Progenitor cell of endocrine pancreas (in vitro differentiated cells): ENCODE measurements at regions not wholly inside any gene's neighbourhood (a gene's known extent, or its start where the extent isn't known, plus 50 kb on each side); places are given as distances from the start of the nearest gene placed in this dataset.

Experiments used
- DNase-seq: peaks from one replicate; pipeline ENCODE4 v3.0.0; 2021; ENCODE audit warnings: low spot score; ENCODE audit not compliant: unreplicated experiment
- H3K27ac Mint-ChIP-seq: 2 replicates; pipeline ENCODE4 v1.8.0; 2021; ENCODE audit warnings: mild to moderate bottlenecking, moderate library complexity, mixed read lengths
- H3K27me3 Mint-ChIP-seq: 2 replicates; pipeline ENCODE4 v1.8.0; 2021; ENCODE audit warnings: mixed read lengths
- H3K36me3 Mint-ChIP-seq: 2 replicates; pipeline ENCODE4 v1.8.0; 2022; ENCODE audit warnings: mixed read lengths; ENCODE audit not compliant: insufficient read depth
- H3K4me1 Mint-ChIP-seq: 2 replicates; pipeline ENCODE4 v1.8.0; 2021; ENCODE audit warnings: low read depth, mixed read lengths
- H3K4me3 Mint-ChIP-seq: 2 replicates; pipeline ENCODE4 v1.8.0; 2021; ENCODE audit warnings: low read depth, mild to moderate bottlenecking, moderate library complexity, mixed read lengths
- H3K9me3 Mint-ChIP-seq: 2 replicates; pipeline ENCODE4 v1.8.0; 2021; ENCODE audit warnings: low read depth, mixed read lengths
- CTCF ChIP-seq: fragments of 200-600 bp; sonication (generic); IDR thresholded peaks from one replicate; pipeline ENCODE4 v1.5.0; 2021; ENCODE audit warnings: antibody characterized with exemption, mild to moderate bottlenecking; ENCODE audit not compliant: unreplicated experiment

GRCh38 chr11:14583252-14584034 lies 60.2 kb upstream of the PDE3B start:
- H3K27ac Mint-ChIP-seq: peak overlapping the region; percentile 80
- peaks cover 23% of the 10 kb centered on the region for H3K4me1 Mint-ChIP-seq
- no peaks in the 10 kb centered on the region for H3K27me3 Mint-ChIP-seq
- TF ChIP-seq CTCF: no peak
- peak overlapping the region; percentile 25 for H3K4me3 Mint-ChIP-seq
- peaks cover 2% of the 10 kb centered on the region for H3K36me3 Mint-ChIP-seq
- no peaks in the 10 kb centered on the region for H3K9me3 Mint-ChIP-seq
- DNase-seq: peak; percentile 32

GRCh38 chr11:14584035-14584363 lies 59.6 kb upstream of the PDE3B start:
- DNase-seq: no peak
- Mint-ChIP-seq H3K36me3 (peaks cover 2% of the 10 kb centered on the region), H3K4me3 (peak overlapping the region; percentile 25), H3K27me3 (no peaks in the 10 kb centered on the region), H3K27ac (peak overlapping the region; percentile 80), H3K9me3 (no peaks in the 10 kb centered on the region), H3K4me1 (peaks cover 23% of the 10 kb centered on the region)
- TF ChIP-seq CTCF: no peak

- Mint-ChIP-seq H3K4me3 (peak overlapping the region; percentile 1), H3K27ac (peak overlapping the region; percentile 65), H3K4me1 (peaks cover 23% of the 10 kb centered on the region), H3K36me3 (peaks cover 2% of the 10 kb centered on the region), H3K27me3 (no peaks in the 10 kb centered on the region), H3K9me3 (no peaks in the 10 kb centered on the region)
- no peak for DNase-seq
- TF ChIP-seq CTCF: no peak
Measured at GRCh38 chr11:14584595-14584994, 59.0 kb upstream of the PDE3B start.

- DNase-seq: no peak
- Mint-ChIP-seq H3K4me1 (peaks cover 23% of the 10 kb centered on the region), H3K36me3 (peaks cover 4% of the 10 kb centered on the region), H3K9me3 (no peaks in the 10 kb centered on the region), H3K27ac (peak overlapping the region; percentile 71), H3K4me3 (no peak overlapping the region), H3K27me3 (no peaks in the 10 kb centered on the region)
- TF ChIP-seq CTCF: no peak
Measured at GRCh38 chr11:14585438-14585837, 58.2 kb upstream of the PDE3B start.

- peaks cover 9% of the 10 kb centered on the region for H3K36me3 Mint-ChIP-seq
- H3K4me3 Mint-ChIP-seq: no peak overlapping the region
- TF ChIP-seq CTCF: no peak
- peaks cover 4% of the 10 kb centered on the region for H3K9me3 Mint-ChIP-seq
- peak overlapping the region; percentile 10 for H3K27ac Mint-ChIP-seq
- peaks cover 21% of the 10 kb centered on the region for H3K4me1 Mint-ChIP-seq
- H3K27me3 Mint-ChIP-seq: no peaks in the 10 kb centered on the region
- no peak for DNase-seq
Measured at GRCh38 chr11:14587258-14587657, 56.3 kb upstream of the PDE3B start.
